GM13976 (cell line): ENCODE measurements at regions not wholly inside any gene's neighbourhood (a gene's known extent, or its start where the extent isn't known, plus 50 kb on each side); places are given as distances from the start of the nearest gene placed in this dataset.

ENCODE experiments used
- DNase-seq: peaks from one replicate; pipeline ENCODE4 v3.0.0; 2012; ENCODE audit warnings: low spot score
- CTCF ChIP-seq: IDR thresholded peaks from 2 replicates; pipeline ENCODE4 v1.5.1; 2012; ENCODE audit warnings: borderline replicate concordance, mild to moderate bottlenecking; ENCODE audit not compliant: insufficient read depth; ENCODE audit errors: extremely low read depth, missing control alignments, control extremely low read depth
- in situ Hi-C: fragments of 300-500 bp; cut with MboI; formaldehyde crosslinking; loops from one replicate; pipeline ENCODE4 v1.12.0; 2022; ENCODE audit warnings: low sequenced_read_pairs, mixed read lengths, inconsistent platforms; ENCODE audit not compliant: unreplicated experiment

DNA sequence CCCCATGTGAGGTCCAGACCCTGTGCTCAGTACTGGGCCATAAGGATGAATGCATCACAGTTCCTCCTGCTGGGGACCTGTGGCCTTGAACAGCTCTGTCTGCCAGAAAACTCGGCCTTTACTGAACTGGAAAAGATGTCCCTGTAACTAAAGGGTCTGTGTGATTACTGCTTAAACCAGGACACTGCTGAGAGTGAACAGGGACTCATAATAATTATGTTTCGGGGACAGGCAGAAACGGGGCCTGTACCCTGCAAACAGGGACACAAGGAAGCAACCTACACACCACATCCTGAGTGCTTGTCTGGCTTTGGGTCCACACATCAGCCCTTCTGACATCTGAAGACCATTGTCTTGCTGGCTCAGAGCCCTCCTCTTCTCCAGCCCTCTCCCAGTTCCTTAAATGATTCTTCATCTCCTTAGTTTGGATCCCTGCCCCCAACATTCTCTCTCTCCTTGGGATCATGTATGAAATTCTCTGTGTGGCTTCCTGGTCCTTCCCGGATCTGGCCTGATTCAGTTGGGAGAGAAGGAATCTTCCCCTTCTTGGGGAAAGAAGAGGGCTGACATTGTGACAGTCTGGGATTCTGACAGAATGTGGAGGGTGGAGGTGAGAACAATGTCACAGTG lies 248.0 kb downstream of the MYCN start:
- no peak for DNase-seq
- in situ Hi-C loops, result no loop called here
- TF ChIP-seq CTCF, result no peak

DNA sequence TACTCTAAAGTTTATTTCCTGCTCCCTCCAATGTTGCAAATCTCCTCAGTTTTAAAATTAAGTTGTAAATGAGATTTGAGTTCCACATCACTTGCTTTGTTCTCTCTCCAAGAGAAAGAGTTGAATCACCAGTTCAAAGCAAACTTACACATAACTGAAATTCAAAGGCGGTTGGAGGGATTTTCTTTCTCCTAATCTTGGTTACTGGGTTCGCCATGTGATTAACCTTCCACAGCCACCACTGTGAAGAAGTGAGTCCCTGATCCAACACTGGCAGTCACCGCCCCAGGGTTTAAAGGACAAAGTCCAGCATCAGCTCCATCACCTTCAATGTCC lies 247.1 kb downstream of the MYCN start:
- no peak for DNase-seq
- TF ChIP-seq CTCF, result no peak
- in situ Hi-C loops, result no loop called here

DNA sequence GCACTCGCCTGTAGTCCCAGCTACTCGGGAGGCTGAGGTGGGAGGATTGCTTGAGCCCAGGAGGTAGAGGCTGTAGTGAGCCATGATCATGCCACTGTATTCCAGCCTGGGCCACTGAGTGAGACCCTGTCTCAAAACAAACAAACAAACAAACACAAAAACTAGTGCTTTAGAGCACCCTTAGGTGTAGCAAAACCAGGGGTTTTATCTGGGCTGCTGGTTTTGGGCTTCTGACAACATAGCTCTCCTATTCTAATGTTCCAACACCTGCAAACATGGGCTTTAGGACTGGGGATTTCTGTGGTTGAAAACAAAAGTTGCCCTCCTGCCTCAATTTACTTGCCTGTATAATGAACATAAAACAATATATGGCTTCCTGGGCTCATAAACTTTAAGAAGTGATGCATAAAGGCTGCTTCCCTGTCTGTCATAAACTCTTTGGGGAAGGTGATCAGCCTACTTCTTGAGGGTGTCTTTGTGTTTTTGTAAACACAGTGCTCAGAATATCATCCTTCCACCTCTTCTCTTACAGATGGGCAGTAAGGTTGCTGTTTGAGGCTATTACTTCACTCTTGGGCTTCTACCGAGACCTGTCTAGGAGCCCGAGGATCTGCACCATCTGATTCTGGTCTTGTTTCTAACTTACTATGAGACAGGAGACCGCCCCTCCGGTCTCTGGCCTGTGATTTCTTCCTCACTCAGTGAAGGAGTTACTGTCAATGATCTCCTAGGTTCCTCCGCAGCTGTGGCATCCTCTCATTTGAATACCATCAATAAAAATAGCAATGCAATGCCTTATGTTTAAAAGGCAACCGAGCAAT lies 246.5 kb downstream of the MYCN start:
- DNase-seq, result no peak
- in situ Hi-C loops, result no loop called here

GRCh38 chr2:16185801-16186272 lies 245.5 kb downstream of the MYCN start:
- in situ Hi-C loops, result no loop called here
- no peak for TF ChIP-seq CTCF
- DNase-seq, result no peak

More for the DNA sequence above, 246.5 kb downstream of the MYCN start:
- no peak for TF ChIP-seq CTCF

- in situ Hi-C loops, result no loop called here
These were observed 244.8 kb downstream of the MYCN start for GRCh38 chr2:16184945-16185660.

More at GRCh38 chr2:16184945-16185660, 244.8 kb downstream of the MYCN start:
- TF ChIP-seq CTCF, result no peak
- DNase-seq, result no peak
